Panc1 (cell line): ENCODE measurements at regions not wholly inside any gene's neighbourhood (a gene's known extent, or its start where the extent isn't known, plus 50 kb on each side); places are given as distances from the start of the nearest gene placed in this dataset.

Experiments used
- ATAC-seq: fragments of 200-7000 bp; cut with Tn5 transposase; 2 replicates; pipeline ENCODE4 v1.9.1; 2020; ENCODE audit warnings: mild to moderate bottlenecking, moderate library complexity
- BruUV-seq: library from RNA; stranded (reverse); fragments of 400-500 nt; replicated peaks from 2 replicates; lab custom pipeline; 2021; lab: Mats Ljungman, UMichigan
- CTCF ChIA-PET: fragments of 300-600 bp; sonication (Branson Sonifier 250); formaldehyde crosslinking; loops from one replicate; lab custom pipeline; 2022; ENCODE audit warnings: antibody characterized with exemption; lab: Charles Lee
- POLR2A ChIA-PET: fragments of 300-600 bp; sonication (Branson Sonifier 250); formaldehyde crosslinking; loops from one replicate; lab custom pipeline; 2022; ENCODE audit warnings: antibody characterized with exemption; lab: Charles Lee
- DNase-seq: peaks from one replicate; pipeline ENCODE4 v3.0.0-alpha.2; 2010; ENCODE audit warnings: low read depth, low spot score
- H3K27ac ChIP-seq: 2 replicates; pipeline ENCODE4 v1.5.1; 2011; ENCODE audit warnings: mild to moderate bottlenecking, low read length, inconsistent platforms
- H3K27me3 ChIP-seq: fragments of 200-500 bp; sonication (Bioruptor generic); 2 replicates; pipeline ENCODE4 v1.6.0; 2014; ENCODE audit warnings: low read length, inconsistent platforms; ENCODE audit not compliant: control insufficient read depth, insufficient read depth
- H3K36me3 ChIP-seq: fragments of 200-500 bp; sonication (Bioruptor generic); 2 replicates; pipeline ENCODE4 v1.5.1; 2014; ENCODE audit warnings: inconsistent platforms, mild to moderate bottlenecking, low read length, moderate library complexity; ENCODE audit not compliant: control insufficient read depth, insufficient read depth
- H3K4me1 ChIP-seq: 2 replicates; pipeline ENCODE4 v1.5.1; 2011; ENCODE audit warnings: inconsistent platforms, mild to moderate bottlenecking, low read length, moderate library complexity; ENCODE audit not compliant: control insufficient read depth, insufficient read depth
- H3K4me3 ChIP-seq, 2 experiments: 2 replicates each; pipeline ENCODE4 v1.5.1; 2011 to 2012; ENCODE audit warnings: low read depth in 2 of 2, low read length in 2 of 2, mild to moderate bottlenecking in 2 of 2, inconsistent platforms in 1 of 2, moderate library complexity in 1 of 2
- H3K9me3 ChIP-seq: fragments of 200-500 bp; sonication (Bioruptor generic); 2 replicates; pipeline ENCODE4 v1.5.1; 2014; ENCODE audit warnings: low read depth, mild to moderate bottlenecking, inconsistent platforms, low read length, moderate library complexity; ENCODE audit not compliant: control insufficient read depth, insufficient read depth
- CTCF ChIP-seq: fragments of 450-650 bp; IDR thresholded peaks from 2 replicates; pipeline ENCODE4 v1.5.1; 2017; ENCODE audit warnings: mild to moderate bottlenecking
- POLR2AphosphoS5 ChIP-seq: IDR thresholded peaks from 2 replicates; pipeline ENCODE4 v1.6.1; 2012; ENCODE audit warnings: mild to moderate bottlenecking, low read depth, low read length, moderate library complexity
- REST ChIP-seq, 2 experiments: IDR thresholded peaks; 2 replicates each; pipeline ENCODE4 v1.6.1; 2011 to 2012; ENCODE audit warnings: low read depth in 2 of 2, control low read depth in 1 of 2, low read length in 1 of 2, mild to moderate bottlenecking in 1 of 2, moderate library complexity in 1 of 2; ENCODE audit not compliant: insufficient read depth in 1 of 2
- SIN3A ChIP-seq: IDR thresholded peaks from 2 replicates; pipeline ENCODE4 v1.6.1; 2012; ENCODE audit warnings: low read depth, mild to moderate bottlenecking, low read length, moderate library complexity, borderline replicate concordance; ENCODE audit not compliant: insufficient read depth
- TCF7L2 ChIP-seq: IDR thresholded peaks from 2 replicates; pipeline ENCODE4 v1.6.1; 2011; ENCODE audit warnings: mild to moderate bottlenecking, low read depth, low read length, inconsistent platforms
- in situ Hi-C: cut with HindIII; loops from 2 replicates; pipeline ENCODE4 v1.10.0; 2016; ENCODE audit warnings: low sequenced_read_pairs, low pct_unique_long_range_greater_than_20kb
- intact Hi-C: fragments of 100-400 bp; cut with micrococcal nuclease; formaldehyde crosslinking; loops from one replicate; pipeline ENCODE4 v1.10.0; 2022; ENCODE audit not compliant: unreplicated experiment

GRCh38 chr2:107062599-107063220 lies 176.7 kb upstream of the ST6GAL2 start:
- no peak for ATAC-seq
- H3K27ac ChIP-seq, result no peak overlapping the region
- CTCF ChIA-PET, result no interaction called here
- no peak overlapping the region for H3K4me3 ChIP-seq
- POLR2A ChIA-PET, result no interaction called here
- no TSS peak for BruUV-seq
- TF ChIP-seq SIN3A, result no peak
- TF ChIP-seq TCF7L2, result no peak
- TF ChIP-seq REST (IDR thresholded peaks at IDR 0.05; ENCODE audit: insufficient read depth in 1 of 2, low read depth in 2 of 2, low read length in 1 of 2), result no peak
- no peak for TF ChIP-seq CTCF
- TF ChIP-seq POLR2AphosphoS5, result no peak
- in situ Hi-C loops (no loop called here), intact Hi-C loops (no loop called here)
- no peaks in the 10 kb centered on the region for H3K9me3 ChIP-seq
- H3K36me3 ChIP-seq, result no peaks in the 10 kb centered on the region
- H3K27me3 ChIP-seq, result no peaks in the 10 kb centered on the region
- no peak for DNase-seq
- H3K4me1 ChIP-seq, result no peaks in the 10 kb centered on the region

- Histone ChIP-seq H3K27me3 (no peaks in the 10 kb centered on the region), H3K27ac (no peak overlapping the region), H3K4me1 (no peaks in the 10 kb centered on the region), H3K36me3 (no peaks in the 10 kb centered on the region), H3K9me3 (no peaks in the 10 kb centered on the region), H3K4me3 (no peak overlapping the region)
- DNase-seq (no peak), ATAC-seq (no peak)
- POLR2A ChIA-PET, result no interaction called here
- no TSS peak for BruUV-seq
- intact Hi-C loops, result no loop called here
- in situ Hi-C loops, result no loop called here
- CTCF ChIA-PET, result no interaction called here
- TF ChIP-seq REST (IDR thresholded peaks at IDR 0.05; ENCODE audit: insufficient read depth in 1 of 2, low read depth in 2 of 2, low read length in 1 of 2), result no peak
- no peak for TF ChIP-seq SIN3A
- no peak for TF ChIP-seq CTCF
- TF ChIP-seq POLR2AphosphoS5, result no peak
Observed at GRCh38 chr2:107063228-107063627, 177.3 kb upstream of the ST6GAL2 start.
